B cell (primary cell): ENCODE measurements at regions not wholly inside any gene's neighbourhood (a gene's known extent, or its start where the extent isn't known, plus 50 kb on each side); places are given as distances from the start of the nearest gene placed in this dataset.
"Not testable (repeated sequence)": the region's sequence is repeated elsewhere in the genome, so short reads cannot be mapped to it uniquely, and the experiment has no call there.

Experiments used
- ATAC-seq: fragments of 200-7000 bp; cut with Tn5 transposase; one replicate; pipeline ENCODE4 v1.10.0; 2021; ENCODE audit warnings: low read depth, mild to moderate bottlenecking, moderate number of reproducible peaks, moderate library complexity
- CTCF ChIA-PET: fragments of 350-600 bp; sonication (Branson Sonifier 250); formaldehyde crosslinking; loops from one replicate; lab custom pipeline; 2021; ENCODE audit warnings: antibody characterized with exemption, inconsistent platforms; lab: Charles Lee
- POLR2A ChIA-PET: fragments of 350-600 bp; sonication (Branson Sonifier 250); formaldehyde crosslinking; loops from one replicate; lab custom pipeline; 2021; ENCODE audit warnings: antibody characterized with exemption; lab: Charles Lee
- DNase-seq: peaks from one replicate; pipeline ENCODE4 v3.0.0; 2013
- H2AFZ ChIP-seq: 2 replicates; pipeline ENCODE4 v1.6.1; 2012; ENCODE audit warnings: mild to moderate bottlenecking, low read depth, low read length; ENCODE audit not compliant: insufficient read depth, poor library complexity, severe bottlenecking
- H3K27ac ChIP-seq, 2 donors: 1 replicate in 1 of 2; 2 replicates in 1 of 2; pipeline ENCODE4 v1.5.1; 2012 to 2013; ENCODE audit warnings: low read length in 2 of 2, mild to moderate bottlenecking in 2 of 2, moderate library complexity in 1 of 2
- H3K27me3 ChIP-seq, 4 experiments: fragments of 200-600 bp in 1 of 4; sonication (generic) in 1 of 4; replicated peaks in 1 of 4; 1 replicate in 2 of 4; 2 replicates in 2 of 4; pipeline versions ENCODE4 v1.6.1 to v1.7.0; 2013 to 2016; ENCODE audit warnings: low read length in 3 of 4, mild to moderate bottlenecking in 2 of 4, mixed read lengths in 1 of 4, moderate library complexity in 1 of 4; ENCODE audit not compliant: insufficient read depth in 4 of 4, control insufficient read depth in 3 of 4; ENCODE audit errors: control extremely low read depth in 1 of 4
- H3K36me3 ChIP-seq, 2 experiments: replicated peaks in 1 of 2; 1 replicate in 1 of 2; 2 replicates in 1 of 2; pipeline versions ENCODE4 v1.6.1 to v1.7.1; 2013; ENCODE audit warnings: low read length in 1 of 2; ENCODE audit not compliant: insufficient read depth in 2 of 2, control insufficient read depth in 1 of 2; ENCODE audit errors: control extremely low read depth in 1 of 2, extremely low read depth in 1 of 2
- H3K4me1 ChIP-seq, 2 donors: fragments of 200-600 bp in 1 of 2; sonication (generic) in 1 of 2; 1 replicate in 1 of 2; 2 replicates in 1 of 2; pipeline versions ENCODE4 v1.5.1 to v1.6.1; 2013 to 2017; ENCODE audit warnings: low read length in 2 of 2; ENCODE audit not compliant: control insufficient read depth in 2 of 2, insufficient read depth in 2 of 2
- H3K4me2 ChIP-seq: replicated peaks from 2 replicates; pipeline ENCODE3; 2012; ENCODE audit warnings: mild to moderate bottlenecking, low read depth, low read length; ENCODE audit not compliant: poor library complexity, severe bottlenecking
- H3K4me3 ChIP-seq, 5 experiments: fragments of 200-600 bp in 1 of 5; sonication (generic) in 1 of 5; 1 replicate in 3 of 5; 2 replicates in 2 of 5; pipeline versions ENCODE4 v1.5.1 to v1.7.0; 2011 to 2016; ENCODE audit warnings: low read length in 4 of 5, mild to moderate bottlenecking in 4 of 5, low read depth in 2 of 5, control low read depth in 1 of 5, moderate library complexity in 1 of 5; ENCODE audit not compliant: insufficient read depth in 1 of 5; ENCODE audit errors: control extremely low read depth in 1 of 5, extremely low read depth in 1 of 5
- H3K79me2 ChIP-seq: fragments of 200-600 bp; sonication (generic); one replicate; pipeline ENCODE4 v1.6.0; 2016; ENCODE audit warnings: low read length; ENCODE audit not compliant: control insufficient read depth, insufficient read depth
- H3K9ac ChIP-seq: fragments of 200-600 bp; sonication (generic); 2 replicates; pipeline ENCODE4 v1.6.1; 2017; ENCODE audit warnings: mild to moderate bottlenecking, low read length, moderate library complexity
- H3K9me3 ChIP-seq, 3 donors: one replicate each; pipeline versions ENCODE4 v1.6.1 to v1.7.1; 2013; ENCODE audit warnings: low read length in 2 of 3; ENCODE audit not compliant: control insufficient read depth in 2 of 3, insufficient read depth in 1 of 3; ENCODE audit errors: control extremely low read depth in 1 of 3
- H4K20me1 ChIP-seq: 2 replicates; pipeline ENCODE4 v1.6.0; 2012; ENCODE audit warnings: mild to moderate bottlenecking, low read length; ENCODE audit not compliant: insufficient read depth, control insufficient read depth, poor library complexity, severe bottlenecking
- H3K27ac Mint-ChIP-seq: one replicate; pipeline ENCODE4 v1.8.0; 2021; ENCODE audit warnings: mixed read lengths
- H3K27me3 Mint-ChIP-seq: one replicate; pipeline ENCODE4 v1.8.0; 2021; ENCODE audit warnings: mixed read lengths
- H3K4me1 Mint-ChIP-seq: one replicate; pipeline ENCODE4 v1.8.0; 2021; ENCODE audit warnings: mixed read lengths
- H3K4me3 Mint-ChIP-seq: one replicate; pipeline ENCODE4 v1.8.0; 2021; ENCODE audit warnings: mixed read lengths
- H3K9me3 Mint-ChIP-seq: one replicate; pipeline ENCODE4 v1.8.0; 2022; ENCODE audit warnings: mixed read lengths; ENCODE audit not compliant: insufficient read depth
- CTCF ChIP-seq: fragments of 200-600 bp; IDR thresholded peaks from one replicate; pipeline ENCODE4 v1.8.0; 2022; ENCODE audit warnings: antibody characterized with exemption, mild to moderate bottlenecking
- EZH2 ChIP-seq: IDR thresholded peaks from 2 replicates; pipeline ENCODE4 v1.6.1; 2012; ENCODE audit warnings: borderline replicate concordance, low read depth, mild to moderate bottlenecking, moderate library complexity, low read length; ENCODE audit not compliant: insufficient read depth, poor library complexity, severe bottlenecking
- WGBS: methylation state at CpG from one replicate; pipeline ENCODE4 v1.1.5; 2013; ENCODE audit warnings: missing lambda C conversion rate; ENCODE audit not compliant: insufficient coverage; 5-methylcytosine and 5-hydroxymethylcytosine counted together
- intact Hi-C: fragments of 100-400 bp; cut with micrococcal nuclease; formaldehyde crosslinking; loops from one replicate; pipeline ENCODE4 v1.10.0; 2022

GRCh38 chr2:89763254-89763580, 1071.7 kb downstream of the RPIA start:
- Mint-ChIP-seq H3K27me3 (peaks cover 46% of the 10 kb centered on the region), H3K27ac (no peak overlapping the region), H3K4me1 (peaks cover 5% of the 10 kb centered on the region), H3K4me3 (no peak overlapping the region), H3K9me3 (no peaks in the 10 kb centered on the region)
- H3K79me2 ChIP-seq, result no peaks in the 10 kb centered on the region
- DNase-seq, result peak; percentile 8
- CTCF ChIA-PET, result no interaction called here
- no peaks in the 10 kb centered on the region for H3K36me3 ChIP-seq
- no peaks in the 10 kb centered on the region for H4K20me1 ChIP-seq
- POLR2A ChIA-PET, result no interaction called here
- peaks cover 0 to 62% (median 0%) of the 10 kb centered on the region in 3 donors for H3K9me3 ChIP-seq
- H2AFZ ChIP-seq, result no peak overlapping the region
- 85% methylated on average over 17 of the region's 17 CpGs for WGBS
- intact Hi-C loops, result no loop called here
- no peak overlapping the region for H3K4me3 ChIP-seq
- no peak overlapping the region for H3K9ac ChIP-seq
- ATAC-seq, result no peak
- H3K4me2 ChIP-seq, result no peak overlapping the region
- TF ChIP-seq EZH2 (no peak), CTCF (no peak)
- no peak overlapping the region for H3K27ac ChIP-seq
- H3K27me3 ChIP-seq, result peaks cover 0 to 40% (median 10%) of the 10 kb centered on the region in 4 experiments
- H3K4me1 ChIP-seq, result no peaks in the 10 kb centered on the region

DNA sequence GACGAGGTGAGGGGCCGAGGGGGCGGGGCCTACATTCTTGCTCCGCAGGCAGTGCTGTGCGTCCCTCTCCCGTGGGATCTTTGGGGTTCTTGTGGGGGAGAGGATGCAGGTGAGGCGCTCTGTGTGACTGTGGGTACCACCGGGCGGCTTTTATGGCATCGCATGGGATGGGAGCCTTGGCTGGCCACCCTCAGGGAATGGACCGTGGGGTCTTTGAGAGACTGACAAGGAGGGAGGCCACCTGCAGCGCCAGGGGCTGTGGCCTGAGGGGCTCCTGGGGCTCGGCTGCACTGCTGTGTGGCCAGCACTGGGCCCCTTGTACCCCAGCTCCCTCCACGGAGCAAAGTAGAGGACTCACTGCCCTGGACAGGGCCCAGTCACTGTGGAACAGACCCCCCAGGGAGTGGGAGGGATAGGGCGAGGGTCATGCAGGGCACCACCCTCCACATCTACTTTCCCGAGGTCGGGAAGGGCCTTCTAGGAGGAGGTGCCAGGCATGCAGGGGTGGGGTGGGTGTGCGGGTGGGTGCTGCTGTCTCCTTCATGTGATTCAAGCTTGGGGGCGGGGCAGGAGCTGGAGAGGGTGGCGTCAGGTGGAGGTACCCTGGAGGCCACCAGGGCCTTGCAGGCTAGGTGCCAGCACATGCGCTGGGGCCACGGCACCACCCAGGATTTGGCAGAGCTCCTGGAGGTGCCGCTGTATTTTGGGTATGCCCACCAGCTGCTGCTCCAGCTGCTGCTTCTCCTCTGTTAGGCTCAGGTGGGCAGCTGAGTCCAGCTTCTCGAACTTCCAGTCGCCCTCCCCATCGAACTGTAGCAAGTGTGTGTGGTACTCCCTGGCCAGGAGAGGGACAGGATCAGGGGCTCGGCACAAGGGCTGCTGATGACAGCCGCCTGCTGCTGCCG, 1072.4 kb downstream of the RPIA start:
- H3K4me3 ChIP-seq, result no peak overlapping the region
- no peaks in the 10 kb centered on the region for H3K79me2 ChIP-seq
- no peaks in the 10 kb centered on the region for H3K36me3 ChIP-seq
- no peak overlapping the region for H3K9ac ChIP-seq
- H3K27ac ChIP-seq, result no peak overlapping the region
- intact Hi-C loops, result no loop called here
- ChIA-PET POLR2A (no interaction called here), CTCF (no interaction called here)
- H3K4me2 ChIP-seq, result no peak overlapping the region
- peaks cover 0 to 60% (median 0%) of the 10 kb centered on the region in 3 donors for H3K9me3 ChIP-seq
- H3K9me3 Mint-ChIP-seq, result no peaks in the 10 kb centered on the region
- H2AFZ ChIP-seq, result no peak overlapping the region
- peaks cover 5% of the 10 kb centered on the region for H3K4me1 Mint-ChIP-seq
- no peaks in the 10 kb centered on the region for H4K20me1 ChIP-seq
- H3K27ac Mint-ChIP-seq, result no peak overlapping the region
- DNase-seq (no peak), ATAC-seq (no peak)
- H3K4me3 Mint-ChIP-seq, result no peak overlapping the region
- 90% methylated on average over 24 of the region's 29 CpGs for whole genome bisulfite sequencing
- TF ChIP-seq CTCF (no peak), EZH2 (no peak)
- H3K4me1 ChIP-seq, result no peaks in the 10 kb centered on the region
- H3K27me3 ChIP-seq, result peaks cover 0 to 40% (median 10%) of the 10 kb centered on the region in 4 experiments
- H3K27me3 Mint-ChIP-seq, result peaks cover 45% of the 10 kb centered on the region

DNA sequence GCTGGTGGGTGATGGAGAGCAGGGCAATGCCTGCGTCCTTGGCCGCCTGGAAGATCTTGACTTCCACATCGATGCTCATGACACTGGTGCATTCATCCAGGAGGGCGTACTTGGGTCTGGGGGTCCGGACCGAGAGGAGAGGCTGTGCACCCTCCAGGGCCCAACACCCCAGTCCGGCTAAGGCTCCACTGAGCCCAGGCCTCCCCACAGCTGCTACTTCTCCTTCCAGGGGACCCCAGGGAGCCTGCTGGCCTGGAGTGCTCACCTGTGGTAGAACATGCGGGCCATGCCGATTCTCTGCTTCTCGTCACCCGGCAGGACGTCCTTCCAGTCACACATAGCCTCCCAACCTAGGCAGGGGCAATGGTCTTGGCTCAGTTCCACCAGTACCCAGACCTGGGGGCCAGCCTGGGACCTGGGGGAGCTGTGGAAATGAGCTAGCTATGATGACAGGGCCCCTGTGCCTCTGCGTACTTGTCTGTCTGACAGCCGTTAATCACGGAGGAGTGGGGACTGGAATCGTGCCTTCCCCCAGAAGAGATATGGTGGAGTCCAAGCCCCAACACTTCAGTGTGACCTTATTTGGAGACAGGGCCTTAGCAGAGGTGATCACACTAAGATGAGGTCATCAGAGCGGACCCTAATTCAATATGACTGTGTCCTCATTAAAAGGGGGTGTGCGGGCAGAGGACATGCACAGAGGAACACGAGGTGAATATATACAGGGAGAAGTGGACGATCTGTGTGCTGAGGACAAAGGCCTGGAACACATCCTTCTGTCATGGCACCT, 1073.3 kb downstream of the RPIA start:
- ATAC-seq, H3K9ac ChIP-seq, H3K4me1 ChIP-seq, POLR2A ChIA-PET, DNase-seq, H3K79me2 ChIP-seq, H3K36me3 ChIP-seq, H3K27ac Mint-ChIP-seq, H3K9me3 Mint-ChIP-seq, H4K20me1 ChIP-seq, CTCF ChIA-PET, intact Hi-C loops, H3K4me3 ChIP-seq, H3K4me2 ChIP-seq, H2AFZ ChIP-seq, H3K27ac ChIP-seq, H3K4me3 Mint-ChIP-seq, H3K4me1 Mint-ChIP-seq: not testable (repeated sequence)
- 95% methylated on average over 20 of the region's 20 CpGs for WGBS
- H3K27me3 Mint-ChIP-seq, result peaks cover 50% of the 10 kb centered on the region
- Histone ChIP-seq H3K27me3 (peaks cover 0 to 40% (median 10%) of the 10 kb centered on the region in 4 experiments), H3K9me3 (peaks cover 0 to 60% (median 0%) of the 10 kb centered on the region in 3 donors)
